Ishikawa (cell line): ENCODE measurements at regions not wholly inside any gene's neighbourhood (a gene's known extent, or its start where the extent isn't known, plus 50 kb on each side); places are given as distances from the start of the nearest gene placed in this dataset.

Experiments used
- CEBPB ChIP-seq: IDR thresholded peaks from 2 replicates; pipeline ENCODE4 v1.6.1; 2012
- CREB1 ChIP-seq: IDR thresholded peaks from 2 replicates; pipeline ENCODE4 v1.6.1; 2012; ENCODE audit warnings: low read depth
- EGR1 ChIP-seq: IDR thresholded peaks from 2 replicates; pipeline ENCODE4 v1.6.1; 2012
- EP300 ChIP-seq: IDR thresholded peaks from 2 replicates; pipeline ENCODE4 v1.6.1; 2012; ENCODE audit warnings: borderline replicate concordance
- FOXM1 ChIP-seq: IDR thresholded peaks from 2 replicates; pipeline ENCODE4 v1.6.1; 2012; ENCODE audit warnings: low read depth, borderline replicate concordance
- MAX ChIP-seq: IDR thresholded peaks from 2 replicates; pipeline ENCODE4 v1.6.1; 2012
- NFIC ChIP-seq: IDR thresholded peaks from 2 replicates; pipeline ENCODE4 v1.6.1; 2012
- RAD21 ChIP-seq: IDR thresholded peaks from 2 replicates; pipeline ENCODE4 v1.6.1; 2012; ENCODE audit warnings: low read depth
- REST ChIP-seq: IDR thresholded peaks from 2 replicates; pipeline ENCODE4 v1.6.1; 2012; ENCODE audit warnings: low read depth, mild to moderate bottlenecking
- TAF1 ChIP-seq: IDR thresholded peaks from 2 replicates; pipeline ENCODE4 v1.6.1; 2012; ENCODE audit warnings: low read depth, mild to moderate bottlenecking
- TCF12 ChIP-seq: IDR thresholded peaks from 2 replicates; pipeline ENCODE4 v1.6.1; 2012; ENCODE audit warnings: low read depth
- TEAD4 ChIP-seq: IDR thresholded peaks from 2 replicates; pipeline ENCODE4 v1.6.1; 2012
- YY1 ChIP-seq: IDR thresholded peaks from 2 replicates; pipeline ENCODE4 v1.6.1; 2012; ENCODE audit warnings: low read depth
- ZBTB7A ChIP-seq: IDR thresholded peaks from 2 replicates; pipeline ENCODE4 v1.6.1; 2012; ENCODE audit warnings: low read depth
- TF ChIP-seq, protein P1 (sequence below): IDR thresholded peaks from 2 replicates; pipeline ENCODE4 v1.6.1; 2012

DNA sequence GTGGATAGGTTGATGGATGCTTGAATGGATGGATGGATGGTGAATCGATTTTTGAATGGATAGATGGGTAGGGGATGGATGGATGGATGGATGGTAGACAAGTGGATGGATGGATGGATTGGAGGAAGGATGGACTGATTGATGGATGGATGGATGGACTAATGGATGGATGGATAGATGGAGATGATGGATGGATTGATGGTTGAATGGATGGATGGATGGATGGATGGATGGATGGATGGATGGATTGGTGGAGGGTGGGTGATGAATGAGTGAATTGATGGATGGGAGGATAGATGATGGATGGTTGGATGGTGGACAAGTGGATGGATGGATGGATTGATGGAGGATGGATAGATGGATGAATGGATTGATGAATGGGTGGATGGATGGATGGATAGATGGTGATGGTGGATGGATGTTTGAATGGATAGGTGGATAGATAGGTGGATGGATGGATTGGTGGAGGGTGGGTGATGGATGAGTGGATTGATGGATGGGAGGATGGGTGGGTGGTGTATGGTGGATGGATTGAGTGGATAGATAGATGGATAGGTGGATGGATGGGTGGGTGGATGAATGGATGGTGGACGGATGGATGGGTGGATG, 1140.9 kb downstream of the BRD1 start:
- TF ChIP-seq NFIC (no peak), REST (no peak), EP300 (no peak), TCF12 (no peak), CREB1 (no peak), FOXM1 (no peak), TAF1 (no peak), MAX (no peak), EGR1 (no peak), CEBPB (no peak), ZBTB7A (no peak), TEAD4 (no peak), YY1 (no peak), RAD21 (no peak)
- TF ChIP-seq, protein P1, sequence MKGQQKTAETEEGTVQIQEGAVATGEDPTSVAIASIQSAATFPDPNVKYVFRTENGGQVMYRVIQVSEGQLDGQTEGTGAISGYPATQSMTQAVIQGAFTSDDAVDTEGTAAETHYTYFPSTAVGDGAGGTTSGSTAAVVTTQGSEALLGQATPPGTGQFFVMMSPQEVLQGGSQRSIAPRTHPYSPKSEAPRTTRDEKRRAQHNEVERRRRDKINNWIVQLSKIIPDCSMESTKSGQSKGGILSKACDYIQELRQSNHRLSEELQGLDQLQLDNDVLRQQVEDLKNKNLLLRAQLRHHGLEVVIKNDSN, result no peak

DNA sequence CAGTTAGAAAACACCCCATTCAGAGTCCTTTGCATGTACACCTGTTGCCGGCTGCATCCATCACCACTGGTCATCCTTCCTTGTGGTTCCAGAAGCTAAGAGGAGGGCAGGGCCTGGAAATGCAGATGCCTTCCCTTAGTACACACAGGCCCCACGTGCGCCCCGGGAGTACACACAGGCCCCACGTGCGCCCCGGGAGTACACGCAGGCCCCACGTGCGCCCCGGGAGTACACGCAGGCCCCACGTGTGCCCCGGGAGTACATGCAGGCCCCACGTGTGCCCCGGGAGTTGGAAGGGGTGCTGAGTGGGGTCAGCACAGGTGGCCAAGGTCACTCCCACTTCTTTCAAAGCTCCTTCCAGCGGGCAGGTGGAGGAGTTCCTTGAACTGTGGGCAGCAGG, 1141.9 kb downstream of the BRD1 start:
- TF ChIP-seq CREB1, result no peak
- no peak for TF ChIP-seq MAX
- no peak for TF ChIP-seq EP300
- TF ChIP-seq EGR1, result no peak
- no peak for TF ChIP-seq TCF12
- TF ChIP-seq TAF1, result no peak
- no peak for TF ChIP-seq RAD21
- no peak for TF ChIP-seq REST
- TF ChIP-seq YY1, result no peak
- TF ChIP-seq TEAD4, result no peak
- TF ChIP-seq CEBPB, result no peak
- TF ChIP-seq, protein P1, result no peak
- TF ChIP-seq ZBTB7A, result no peak
- no peak for TF ChIP-seq FOXM1
- no peak for TF ChIP-seq NFIC

GRCh38 chr22:48683640-48684039, 1144.0 kb downstream of the BRD1 start:
- TF ChIP-seq CREB1 (no peak), FOXM1 (no peak), EGR1 (no peak), YY1 (no peak), REST (no peak), EP300 (no peak), RAD21 (no peak), CEBPB (no peak), TEAD4 (no peak), TAF1 (no peak), TCF12 (no peak), ZBTB7A (no peak), NFIC (no peak), MAX (no peak)
- TF ChIP-seq, protein P1, result no peak

GRCh38 chr22:48682504-48682903, 1145.2 kb downstream of the BRD1 start:
- TF ChIP-seq RAD21 (no peak), MAX (no peak), TCF12 (no peak), NFIC (no peak), CREB1 (no peak), EP300 (no peak), TAF1 (no peak), FOXM1 (no peak), YY1 (no peak), CEBPB (no peak), REST (no peak), TEAD4 (no peak), ZBTB7A (no peak), EGR1 (no peak)
